ACC112 (cell line): ENCODE measurements at regions not wholly inside any gene's neighbourhood (a gene's known extent, or its start where the extent isn't known, plus 50 kb on each side); places are given as distances from the start of the nearest gene placed in this dataset.

Experiments
- H2AFZ ChIP-seq: fragments of 200-600 bp; sonication (generic); one replicate; pipeline ENCODE4 v1.6.0; 2017; ENCODE audit warnings: antibody characterized with exemption, low read length; ENCODE audit not compliant: unreplicated experiment
- H3K27ac ChIP-seq: fragments of 200-600 bp; sonication (generic); 2 replicates; pipeline ENCODE4 v1.5.1; 2014; ENCODE audit warnings: low read depth, mild to moderate bottlenecking, antibody characterized with exemption, low read length, moderate library complexity
- H3K27me3 ChIP-seq: fragments of 200-600 bp; sonication (generic); 2 replicates; pipeline ENCODE4 v1.6.1; 2014; ENCODE audit warnings: mild to moderate bottlenecking, antibody characterized with exemption, low read length, moderate library complexity, mixed read lengths; ENCODE audit not compliant: insufficient read depth
- H3K36me3 ChIP-seq: fragments of 200-600 bp; sonication (generic); 2 replicates; pipeline ENCODE4 v1.6.1; 2016; ENCODE audit warnings: mild to moderate bottlenecking, antibody characterized with exemption, low read length, moderate library complexity, mixed read lengths; ENCODE audit not compliant: insufficient read depth
- H3K4me1 ChIP-seq: fragments of 200-600 bp; sonication (generic); one replicate; pipeline ENCODE4 v1.6.1; 2016; ENCODE audit warnings: low read length, mixed read lengths; ENCODE audit not compliant: insufficient read depth, unreplicated experiment, control insufficient read depth
- H3K4me3 ChIP-seq: fragments of 200-600 bp; sonication (generic); 2 replicates; pipeline ENCODE4 v1.5.1; 2014; ENCODE audit warnings: mild to moderate bottlenecking, low read depth, low read length
- H3K79me2 ChIP-seq: fragments of 200-600 bp; sonication (generic); one replicate; pipeline ENCODE4 v1.6.0; 2016; ENCODE audit warnings: low read length; ENCODE audit not compliant: control insufficient read depth, unreplicated experiment, insufficient read depth

DNA sequence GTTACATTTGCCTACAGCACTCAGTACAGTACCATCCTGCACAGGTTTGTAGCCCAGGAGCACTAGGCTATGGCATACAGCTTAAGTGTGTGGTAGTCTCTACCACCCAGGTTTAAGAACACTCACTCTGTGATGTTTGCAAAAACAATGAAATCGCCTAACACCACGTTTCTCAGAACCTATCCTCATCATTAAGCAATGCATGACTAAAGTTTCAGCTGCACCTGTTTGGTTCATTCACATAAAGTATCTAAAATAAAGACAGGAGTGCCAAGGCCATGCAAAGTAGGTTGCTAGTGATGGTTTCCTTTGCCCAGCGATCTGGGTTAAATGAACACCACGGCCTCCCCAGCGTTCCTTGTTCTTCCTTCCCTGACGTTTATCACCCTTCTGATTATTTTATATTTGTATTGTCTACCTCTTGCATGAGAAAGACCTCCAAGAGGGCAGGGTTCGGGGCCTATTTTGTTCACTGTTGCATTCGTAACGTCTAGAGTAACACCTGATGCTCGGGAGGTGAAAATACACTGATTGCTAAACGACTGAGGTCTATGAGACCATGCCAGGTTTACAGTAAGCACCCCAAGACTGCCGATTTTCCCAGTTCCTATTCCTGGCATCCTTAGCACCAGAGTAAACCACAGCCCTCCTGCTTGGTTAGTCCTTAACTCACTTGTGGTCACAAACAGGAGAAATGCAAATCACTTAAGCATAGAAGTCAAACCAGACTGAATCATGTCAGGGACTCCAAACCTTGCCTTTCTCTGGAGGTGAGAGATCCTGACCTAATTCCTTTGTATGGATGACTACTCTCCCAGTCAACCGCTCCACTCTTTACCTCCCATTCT lies 204.1 kb upstream of the NFE2L3 start:
- Histone ChIP-seq H3K79me2 (no peaks in the 10 kb centered on the region), H3K27me3 (peaks cover 53% of the 10 kb centered on the region), H3K36me3 (no peaks in the 10 kb centered on the region), H2AFZ (no peak overlapping the region), H3K27ac (no peak overlapping the region), H3K4me1 (no peaks in the 10 kb centered on the region), H3K4me3 (no peak overlapping the region)

DNA sequence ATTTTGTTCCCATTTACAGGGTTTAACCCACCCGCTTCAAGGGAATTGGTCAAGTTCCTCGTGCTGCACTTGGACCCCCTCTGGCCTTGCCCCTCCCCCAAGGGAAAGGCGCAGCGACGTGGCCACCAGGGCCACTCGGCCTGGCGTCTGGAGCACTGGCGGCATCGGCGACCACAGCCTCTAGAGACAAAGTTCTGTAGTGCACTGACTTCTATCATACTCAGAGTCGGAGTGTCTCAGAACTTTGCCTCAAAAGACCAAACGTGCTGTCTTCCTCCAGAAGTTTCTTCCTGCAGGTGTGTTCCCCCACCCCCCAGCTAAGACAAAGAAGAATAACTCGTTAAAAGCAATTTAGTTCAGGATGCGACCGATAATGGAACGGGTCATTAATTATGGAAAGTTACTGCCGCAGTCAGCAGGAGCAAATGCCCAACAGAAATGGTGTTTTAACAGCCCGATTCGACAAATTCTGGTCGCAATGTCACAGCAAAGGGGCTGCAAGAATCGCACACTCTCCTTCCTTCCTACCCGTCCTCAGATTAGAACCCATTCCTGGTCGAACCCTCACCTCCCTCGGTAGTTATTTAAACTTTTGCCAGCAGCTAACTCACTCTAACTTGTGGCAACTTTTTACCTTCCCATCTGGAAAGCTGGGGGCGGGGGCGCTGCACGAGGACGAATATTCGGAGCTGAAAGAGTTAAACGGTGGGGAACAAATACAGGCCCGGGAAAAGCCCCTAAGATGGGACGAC lies 202.1 kb upstream of the NFE2L3 start:
- Histone ChIP-seq H3K36me3 (no peaks in the 10 kb centered on the region), H3K79me2 (no peaks in the 10 kb centered on the region), H3K27me3 (peaks cover 68% of the 10 kb centered on the region), H3K4me3 (peak overlapping the region; percentile 73), H3K27ac (no peak overlapping the region), H3K4me1 (no peaks in the 10 kb centered on the region), H2AFZ (no peak overlapping the region)

DNA sequence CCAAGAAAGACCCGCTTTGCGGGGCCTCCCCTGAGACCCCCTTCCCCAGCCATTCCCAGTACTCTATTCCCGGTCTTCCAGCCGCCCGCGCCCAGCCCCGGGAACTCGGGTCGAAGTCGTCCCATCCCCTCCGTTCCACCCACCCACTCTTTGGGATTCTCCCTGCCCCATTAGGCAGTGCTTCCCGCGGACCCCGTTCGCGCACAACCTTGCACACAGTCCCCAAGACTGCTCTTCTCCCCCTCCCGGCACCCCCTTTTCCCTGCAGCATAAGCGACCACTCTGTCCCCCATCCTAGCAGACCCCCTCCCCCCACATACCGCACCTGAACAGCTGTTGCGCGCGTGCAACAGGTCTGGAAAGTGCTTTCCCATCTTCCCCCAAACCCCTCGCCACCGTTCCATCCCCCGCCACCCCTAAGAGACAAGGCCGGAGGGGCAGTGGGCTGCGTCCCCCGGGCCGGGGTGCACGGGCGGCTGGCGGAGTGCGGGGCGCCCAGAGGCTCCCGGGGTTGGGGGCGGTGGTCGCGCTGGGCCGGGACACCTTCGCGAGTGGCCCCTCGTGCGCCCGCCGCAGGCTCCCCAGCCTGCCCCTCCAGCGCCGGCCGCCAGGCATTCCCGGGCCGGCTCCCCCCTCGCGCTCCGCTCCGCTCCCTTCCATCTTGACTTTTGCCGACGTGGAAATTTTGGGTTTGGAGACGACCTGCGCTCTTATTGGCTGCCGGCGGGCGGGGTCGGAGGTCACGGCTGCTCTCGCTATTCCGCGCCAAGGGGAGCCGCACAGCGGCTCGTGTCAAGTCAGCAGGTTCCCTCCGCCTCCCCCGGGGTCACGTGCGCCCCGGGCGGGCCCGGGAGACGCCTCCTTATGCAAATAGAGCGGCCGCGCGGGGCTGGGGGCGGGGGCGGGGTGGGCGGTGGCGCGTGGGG lies 201.2 kb upstream of the NFE2L3 start:
- no peak overlapping the region for H2AFZ ChIP-seq
- peak overlapping the region; percentile 73 for H3K4me3 ChIP-seq
- no peaks in the 10 kb centered on the region for H3K4me1 ChIP-seq
- peaks cover 68% of the 10 kb centered on the region for H3K27me3 ChIP-seq
- H3K36me3 ChIP-seq: no peaks in the 10 kb centered on the region
- H3K27ac ChIP-seq: no peak overlapping the region
- H3K79me2 ChIP-seq: no peaks in the 10 kb centered on the region

DNA sequence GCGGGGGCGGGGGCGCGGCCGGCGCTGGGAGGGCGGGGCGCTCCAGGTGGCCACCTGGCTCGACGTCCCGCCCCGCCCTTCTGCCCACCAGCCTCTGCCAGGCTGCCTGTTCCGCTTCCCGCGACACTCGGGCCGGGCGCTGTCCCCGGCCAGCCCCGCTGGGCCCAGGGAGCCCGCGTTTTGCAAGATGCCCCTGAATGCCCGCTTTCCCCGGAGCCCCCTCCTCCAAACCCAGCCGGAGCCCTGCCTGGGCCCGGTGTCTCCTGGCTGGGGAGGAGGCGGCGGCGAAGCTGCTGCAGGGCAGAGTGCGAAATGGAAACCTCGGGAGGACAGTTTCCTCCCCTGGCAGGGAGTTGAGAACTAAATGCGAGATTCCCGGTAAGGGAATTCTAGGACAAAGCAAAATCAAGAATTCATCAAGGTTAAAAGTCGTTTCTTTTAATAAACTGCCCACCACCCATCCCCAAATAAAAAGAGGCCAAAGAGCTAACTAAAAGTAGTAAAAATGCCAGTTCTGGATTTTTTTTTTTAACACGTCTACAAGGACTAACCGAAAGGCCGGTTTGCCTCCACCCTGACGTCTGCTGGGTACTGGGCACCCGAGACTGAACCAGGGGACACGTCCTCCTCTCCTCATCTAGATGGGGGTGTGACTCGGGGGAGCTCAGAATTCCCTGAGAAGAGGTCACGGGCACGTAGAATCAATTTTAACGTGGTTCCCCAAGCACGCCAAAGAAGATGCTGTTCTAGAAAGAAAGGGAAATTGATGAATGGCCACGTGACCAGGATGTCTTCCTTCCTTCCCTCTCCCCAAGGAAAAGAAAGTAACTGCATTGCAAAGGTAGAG lies 200.4 kb upstream of the NFE2L3 start:
- Histone ChIP-seq H3K4me3 (peak overlapping the region; percentile 78), H3K36me3 (no peaks in the 10 kb centered on the region), H3K27ac (no peak overlapping the region), H3K27me3 (peaks cover 68% of the 10 kb centered on the region), H3K4me1 (no peaks in the 10 kb centered on the region), H2AFZ (peak overlapping the region; percentile 22), H3K79me2 (no peaks in the 10 kb centered on the region)

DNA sequence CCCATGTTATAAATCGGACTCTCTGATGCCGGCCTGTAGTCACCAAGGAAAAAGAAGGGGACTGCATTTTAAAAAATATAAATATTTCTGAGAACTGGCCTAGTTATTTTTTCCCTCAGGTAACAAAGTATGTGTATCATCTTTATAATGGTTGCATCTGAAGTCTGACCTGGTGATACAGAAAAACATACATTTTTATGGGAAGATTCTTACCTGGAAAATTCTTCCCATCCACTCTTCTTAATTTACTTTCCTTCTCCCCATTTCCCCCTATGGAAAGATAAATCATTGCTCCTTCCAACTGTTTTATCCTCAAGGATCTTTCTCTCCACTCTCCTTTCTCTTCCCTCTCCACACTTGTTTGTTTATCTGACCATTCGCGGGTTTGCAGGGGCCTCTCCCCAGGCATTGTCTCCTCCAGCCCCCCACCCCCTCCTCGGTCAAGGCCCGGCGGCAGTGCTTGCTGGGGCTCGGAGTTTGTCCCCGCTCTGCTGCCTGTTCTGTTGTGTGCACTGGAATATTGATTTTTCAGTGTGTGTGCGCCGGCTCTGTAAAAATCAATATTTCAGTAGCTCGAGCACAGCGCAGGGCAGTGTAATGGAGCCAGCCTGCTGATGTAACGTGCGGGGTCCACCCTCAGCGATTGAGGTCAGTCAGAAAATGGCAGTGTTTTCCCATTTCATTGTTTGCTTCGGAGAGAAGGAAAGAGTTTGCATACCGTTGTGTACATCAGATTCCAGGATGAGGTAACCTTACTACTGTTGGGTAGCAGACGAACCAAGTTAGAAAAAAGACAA lies 199.5 kb upstream of the NFE2L3 start:
- no peak overlapping the region for H3K27ac ChIP-seq
- no peaks in the 10 kb centered on the region for H3K79me2 ChIP-seq
- no peaks in the 10 kb centered on the region for H3K36me3 ChIP-seq
- no peak overlapping the region for H2AFZ ChIP-seq
- H3K4me3 ChIP-seq: peak overlapping the region; percentile 78; the same call in 1 of the 2 replicates
- no peaks in the 10 kb centered on the region for H3K4me1 ChIP-seq
- peaks cover 69% of the 10 kb centered on the region for H3K27me3 ChIP-seq

DNA sequence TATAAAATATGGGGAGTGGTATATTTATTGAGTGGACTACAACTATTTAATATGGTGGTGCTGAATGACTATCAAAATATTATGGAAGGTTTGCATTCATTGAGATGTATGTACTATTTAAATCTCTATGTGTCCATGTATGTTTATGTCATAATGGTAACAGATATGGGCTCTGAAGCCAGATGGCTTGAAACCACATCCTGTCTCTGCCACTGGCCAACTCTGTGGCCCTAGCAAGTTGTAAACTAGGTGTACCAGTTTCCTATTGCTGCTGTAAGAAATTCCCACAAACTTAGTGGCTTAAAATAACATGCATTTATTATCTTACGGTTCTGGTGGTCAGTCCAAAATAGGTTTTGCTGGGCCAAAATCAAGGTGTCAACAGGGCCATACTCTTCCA lies 198.1 kb upstream of the NFE2L3 start:
- Histone ChIP-seq H2AFZ (no peak overlapping the region), H3K27ac (no peak overlapping the region)

DNA sequence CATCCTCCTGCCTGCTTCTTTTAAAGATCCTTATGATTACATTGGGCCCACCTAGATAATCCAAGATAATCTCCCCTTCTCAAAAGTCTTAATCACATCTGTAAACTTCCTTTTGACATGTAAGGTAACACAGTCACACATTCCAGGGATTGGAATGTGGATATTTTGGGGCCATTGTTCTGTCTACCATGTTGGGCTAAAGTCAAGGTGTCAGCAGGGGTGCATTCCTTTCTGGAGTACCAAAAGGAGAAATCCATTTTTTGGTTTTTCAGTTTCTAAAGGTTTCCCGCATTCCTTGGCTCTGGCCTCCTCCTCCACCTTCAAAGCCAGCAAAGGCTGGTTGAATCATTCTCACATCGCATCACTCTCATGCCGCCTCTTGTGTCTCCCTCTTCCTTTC lies 197.6 kb upstream of the NFE2L3 start:
- Histone ChIP-seq H3K79me2 (no peaks in the 10 kb centered on the region), H2AFZ (no peak overlapping the region), H3K4me3 (no peak overlapping the region), H3K27ac (no peak overlapping the region), H3K4me1 (no peaks in the 10 kb centered on the region), H3K27me3 (peaks cover 54% of the 10 kb centered on the region), H3K36me3 (no peaks in the 10 kb centered on the region)

More for the DNA sequence above, 198.1 kb upstream of the NFE2L3 start:
- peaks cover 60% of the 10 kb centered on the region for H3K27me3 ChIP-seq
- no peak overlapping the region for H3K4me3 ChIP-seq
- no peaks in the 10 kb centered on the region for H3K79me2 ChIP-seq
- no peaks in the 10 kb centered on the region for H3K36me3 ChIP-seq
- no peaks in the 10 kb centered on the region for H3K4me1 ChIP-seq

DNA sequence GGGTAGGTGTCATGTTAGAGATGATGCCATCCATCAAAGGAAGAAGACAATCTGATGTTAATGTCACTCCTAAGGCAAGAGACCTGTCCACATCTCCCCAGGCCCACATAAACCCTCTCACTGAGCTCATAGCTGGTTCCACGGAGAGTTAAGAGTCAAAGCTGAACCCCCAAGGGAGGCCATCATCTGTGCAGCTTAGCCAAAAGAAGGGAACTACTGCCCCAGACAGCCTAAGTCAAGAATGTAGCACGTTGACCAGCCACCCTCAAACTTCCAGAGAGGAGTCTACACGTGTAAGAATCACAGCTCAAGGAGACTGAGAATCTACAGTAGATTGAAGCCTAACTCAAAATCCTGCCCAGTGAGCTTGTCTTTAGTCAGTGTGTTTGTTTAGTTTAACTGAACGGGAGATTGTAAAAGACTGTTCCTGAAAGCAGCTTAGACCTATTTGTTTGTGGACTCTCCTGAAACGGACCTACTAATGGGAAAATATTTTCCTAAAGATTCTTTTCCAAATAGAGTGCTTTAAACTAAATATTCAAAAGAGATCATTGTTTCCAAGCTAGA lies 192.7 kb upstream of the NFE2L3 start:
- Histone ChIP-seq H3K27ac (no peak overlapping the region), H3K36me3 (no peaks in the 10 kb centered on the region), H3K27me3 (peaks cover 25% of the 10 kb centered on the region; the same call in 1 of the 2 replicates), H3K79me2 (no peaks in the 10 kb centered on the region), H3K4me1 (no peaks in the 10 kb centered on the region), H2AFZ (no peak overlapping the region), H3K4me3 (no peak overlapping the region)

DNA sequence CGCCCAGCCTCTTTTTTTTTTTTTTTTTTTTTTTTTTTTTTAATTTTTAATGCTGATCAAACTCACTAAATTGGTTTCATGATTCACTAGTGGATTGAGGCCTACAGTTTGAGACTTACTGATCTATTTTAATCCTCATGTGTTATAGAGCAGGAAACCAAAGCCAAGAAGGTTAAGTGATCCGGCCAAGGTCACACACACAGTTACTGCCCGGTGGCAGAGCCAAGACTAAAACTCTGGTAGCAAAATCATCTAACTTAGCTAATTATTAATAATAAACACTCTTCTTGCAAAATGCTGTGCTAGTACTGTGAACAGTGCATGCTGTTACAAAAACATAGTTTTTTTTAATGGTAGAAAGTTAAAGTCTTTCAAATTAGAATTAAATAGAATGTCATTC lies 188.3 kb upstream of the NFE2L3 start:
- no peak overlapping the region for H3K4me3 ChIP-seq
- H2AFZ ChIP-seq: no peak overlapping the region
- no peaks in the 10 kb centered on the region for H3K36me3 ChIP-seq
- H3K27me3 ChIP-seq: peaks cover 21% of the 10 kb centered on the region; the same call in 1 of the 2 replicates
- no peaks in the 10 kb centered on the region for H3K4me1 ChIP-seq
- no peaks in the 10 kb centered on the region for H3K79me2 ChIP-seq
- H3K27ac ChIP-seq: no peak overlapping the region
